Activated CD4-positive, alpha-beta T cell treated with anti-CD3 and anti-CD28 coated beads, Interleukin-2, amount 50 U/mL, for 24 hours (primary cell): ENCODE measurements at regions not wholly inside any gene's neighbourhood (a gene's known extent, or its start where the extent isn't known, plus 50 kb on each side); places are given as distances from the start of the nearest gene placed in this dataset.

Experiments used
- DNase-seq, 2 donors: peaks; one replicate each; pipeline ENCODE4 v3.0.0-alpha.2; 2020; ENCODE audit warnings: low read depth in 1 of 2, low spot score in 1 of 2

- no peak for DNase-seq
Observed at GRCh38 chr3:152190636-152191183, 78.0 kb upstream of the MBNL1 start.

- DNase-seq = no peak
Observed at GRCh38 chr3:152192050-152192449, 76.7 kb upstream of the MBNL1 start.

- no peak for DNase-seq
Observed at GRCh38 chr3:152192936-152193672, 75.6 kb upstream of the MBNL1 start.

DNA sequence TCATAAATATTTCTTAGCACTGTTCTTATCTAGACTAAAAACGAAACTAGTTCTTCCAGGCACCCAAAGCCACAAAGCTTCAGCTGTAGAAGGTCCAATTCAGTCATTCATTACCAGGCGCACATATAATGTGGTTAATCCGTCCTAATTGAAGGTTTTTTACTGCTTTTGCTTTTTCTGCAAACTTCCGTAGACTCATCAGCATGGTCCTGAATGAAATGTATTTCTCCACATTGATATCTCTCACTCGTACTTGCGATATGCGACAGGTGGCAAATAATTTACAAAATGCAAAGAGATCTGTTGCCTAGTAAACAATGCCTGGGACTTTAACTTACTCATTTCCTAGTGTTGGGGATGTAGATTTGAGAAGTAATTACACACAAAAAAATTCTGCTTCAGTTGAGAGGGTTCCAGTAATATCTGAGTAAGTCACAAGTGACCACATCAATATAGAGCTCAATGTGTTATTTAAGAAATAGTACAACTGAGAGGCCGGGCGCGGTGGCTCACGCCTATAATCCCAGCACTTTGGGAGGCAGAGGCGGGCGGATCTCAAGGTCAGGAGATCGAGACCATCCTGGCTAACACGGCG, 75.0 kb upstream of the MBNL1 start:
- DNase-seq = no peak

- no peak for DNase-seq
Observed at GRCh38 chr3:152195206-152195605, 73.5 kb upstream of the MBNL1 start.

DNA sequence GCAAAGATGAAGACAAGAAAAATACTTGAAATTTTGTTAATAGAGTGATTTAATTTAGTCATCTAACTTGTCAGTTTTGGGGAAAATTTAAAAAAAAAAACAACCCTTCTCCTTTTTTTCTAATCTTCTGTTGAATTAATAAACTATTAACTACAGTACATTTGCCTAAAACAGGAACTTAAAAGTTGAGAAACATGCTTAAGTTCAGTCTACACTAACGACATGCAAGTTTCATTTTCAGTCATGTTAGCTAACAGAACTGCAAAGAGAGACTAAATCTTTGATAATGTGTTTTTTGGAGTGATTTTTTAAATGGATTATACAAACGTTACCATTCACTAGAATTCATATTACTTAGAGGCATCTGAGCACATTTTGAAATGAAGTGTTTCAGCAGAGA, 71.9 kb upstream of the MBNL1 start:
- DNase-seq = no peak

GRCh38 chr3:152197451-152197850, 71.3 kb upstream of the MBNL1 start:
- no peak for DNase-seq

DNA sequence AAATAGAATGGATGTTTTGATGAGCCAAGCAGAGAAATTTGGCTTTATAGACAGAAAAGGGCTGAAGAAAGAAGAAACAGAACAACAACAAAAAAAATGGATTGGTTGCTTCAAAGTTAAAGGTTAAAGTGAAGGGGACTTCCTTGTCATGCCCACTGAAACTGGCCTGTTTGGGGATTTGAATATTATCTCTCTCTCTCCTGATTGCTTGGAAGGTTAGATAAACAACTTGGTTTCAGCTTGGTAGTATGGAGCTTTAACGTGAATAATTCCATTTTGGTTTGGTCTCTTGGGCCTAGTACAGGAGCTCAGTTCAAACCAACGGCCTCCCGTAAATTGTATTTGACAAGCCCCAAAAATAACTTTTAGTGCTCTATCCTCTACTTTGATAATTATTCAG, 70.8 kb upstream of the MBNL1 start:
- no peak for DNase-seq

- DNase-seq = no peak
Observed at GRCh38 chr3:152198665-152199064, 70.1 kb upstream of the MBNL1 start.

DNA sequence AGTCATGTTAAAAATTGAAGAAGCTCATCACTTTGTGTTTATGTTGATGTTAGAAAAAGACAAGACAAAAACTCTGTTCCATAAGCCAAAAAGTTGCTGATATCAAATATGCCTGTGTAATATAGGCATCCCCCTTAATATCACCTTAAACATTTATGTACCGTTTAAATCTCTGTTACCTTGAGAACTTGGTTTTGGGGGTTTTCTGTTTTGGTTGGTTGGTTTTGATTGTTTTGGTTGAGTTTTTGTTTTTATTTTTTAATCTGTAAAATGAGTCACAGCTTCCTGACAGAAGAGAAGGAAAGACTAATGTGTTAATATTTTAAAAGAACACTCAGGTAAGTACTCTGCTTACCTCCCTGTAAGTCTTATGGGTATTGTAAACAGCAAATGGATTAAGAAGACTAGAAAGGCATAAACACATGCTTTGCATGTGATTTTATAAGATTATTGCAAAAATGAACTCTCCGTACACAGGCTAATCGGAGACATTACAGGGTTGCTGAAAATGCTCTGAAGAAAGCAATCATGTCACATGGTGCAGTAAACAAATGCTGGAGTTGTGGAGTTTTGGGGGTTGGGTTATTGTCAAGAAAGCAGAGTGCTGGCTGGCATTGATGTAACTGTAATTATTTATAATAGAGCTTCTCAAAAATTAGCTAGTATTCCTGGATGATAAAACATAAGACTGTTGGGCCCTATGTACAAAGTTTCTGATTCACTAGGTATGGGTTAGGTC, 69.5 kb upstream of the MBNL1 start:
- no peak for DNase-seq

GRCh38 chr3:152200476-152201420, 68.0 kb upstream of the MBNL1 start:
- no peak for DNase-seq

- DNase-seq = no peak
Observed at GRCh38 chr3:152202976-152203626, 65.6 kb upstream of the MBNL1 start.

GRCh38 chr3:152203652-152204051, 65.1 kb upstream of the MBNL1 start:
- no peak for DNase-seq

- DNase-seq = no peak
Observed at GRCh38 chr3:152204218-152204617, 64.5 kb upstream of the MBNL1 start.

DNA sequence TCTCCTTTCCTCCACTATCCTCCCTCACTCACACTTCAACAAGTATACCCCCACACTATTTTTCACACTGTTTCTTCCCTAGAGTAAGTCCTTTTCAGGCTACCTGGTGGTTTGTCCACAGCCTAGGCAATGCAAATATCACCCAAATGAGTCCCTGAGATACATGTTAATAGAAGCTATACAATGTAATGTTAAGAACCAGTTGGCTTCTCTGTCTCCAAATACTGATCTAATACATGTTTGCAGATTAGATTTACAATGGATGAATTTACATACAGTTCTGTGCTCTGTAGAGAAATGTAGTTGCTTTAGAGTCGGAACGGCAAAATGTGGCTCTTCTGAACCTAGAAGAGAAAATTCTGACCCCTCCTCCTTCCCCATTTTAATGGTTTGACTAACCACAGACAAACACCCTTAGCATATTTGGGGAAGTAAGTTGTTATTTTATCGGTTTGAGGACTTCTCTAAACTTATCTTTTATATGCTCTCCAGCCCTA, 63.6 kb upstream of the MBNL1 start:
- no peak for DNase-seq

DNA sequence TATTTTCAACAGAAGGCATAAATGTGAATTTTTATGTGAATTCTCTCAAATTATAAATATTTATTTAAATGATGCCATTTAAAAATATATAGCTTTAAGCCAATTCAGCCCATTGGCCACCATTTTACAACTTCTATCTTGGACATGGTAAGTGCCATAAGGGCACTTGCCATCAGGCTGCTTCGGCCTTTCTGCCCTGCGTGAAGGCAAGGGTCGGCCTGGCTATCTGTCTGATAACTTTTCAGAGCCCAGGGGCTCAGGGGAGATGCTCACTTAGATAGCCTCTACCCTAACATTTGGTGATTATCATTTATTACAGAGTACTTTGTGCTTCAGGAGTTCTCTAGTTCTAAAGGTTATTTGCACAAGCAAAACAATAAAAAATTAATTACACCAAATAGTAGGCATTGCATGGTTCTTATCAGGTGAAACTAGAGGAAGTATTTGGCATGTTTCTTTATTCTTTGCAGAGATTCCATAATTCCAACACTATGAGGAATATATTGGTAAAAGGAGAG, 62.4 kb upstream of the MBNL1 start:
- no peak for DNase-seq

- DNase-seq = no peak
Observed at GRCh38 chr3:152208439-152208838, 60.3 kb upstream of the MBNL1 start.

DNA sequence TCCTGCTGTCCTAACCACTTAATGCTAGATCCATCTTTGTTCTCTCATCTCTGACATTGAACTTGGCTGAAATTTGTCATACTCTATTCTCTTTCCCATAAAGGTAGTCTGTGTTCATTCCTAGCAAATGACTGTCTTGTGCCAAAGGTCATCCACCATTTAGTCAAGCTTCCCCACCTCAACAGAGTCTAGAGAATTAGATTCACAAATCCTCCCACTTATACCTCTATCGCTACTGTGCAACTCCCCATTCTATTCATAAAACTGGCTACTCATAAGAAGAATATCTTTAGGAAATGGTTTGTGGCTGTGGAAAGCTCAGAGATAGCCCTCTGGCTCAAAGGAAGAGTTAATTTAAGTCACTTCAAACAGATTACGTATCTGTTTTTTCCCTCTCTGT, 59.7 kb upstream of the MBNL1 start:
- DNase-seq = no peak

GRCh38 chr3:152209776-152210175, 59.0 kb upstream of the MBNL1 start:
- no peak for DNase-seq

GRCh38 chr3:152210697-152211096, 58.0 kb upstream of the MBNL1 start:
- DNase-seq = no peak
